Stimulated activated CD4-positive, alpha-beta T cell treated with anti-CD3 and anti-CD28 coated beads, Interleukin-4, amount 100 ng/mL, for 4 hours (primary cell): ENCODE measurements at regions not wholly inside any gene's neighbourhood (a gene's known extent, or its start where the extent isn't known, plus 50 kb on each side); places are given as distances from the start of the nearest gene placed in this dataset.

Source experiments
- DNase-seq, 2 experiments: peaks; one replicate each; pipeline ENCODE4 v3.0.0-alpha.2; 2020

DNA sequence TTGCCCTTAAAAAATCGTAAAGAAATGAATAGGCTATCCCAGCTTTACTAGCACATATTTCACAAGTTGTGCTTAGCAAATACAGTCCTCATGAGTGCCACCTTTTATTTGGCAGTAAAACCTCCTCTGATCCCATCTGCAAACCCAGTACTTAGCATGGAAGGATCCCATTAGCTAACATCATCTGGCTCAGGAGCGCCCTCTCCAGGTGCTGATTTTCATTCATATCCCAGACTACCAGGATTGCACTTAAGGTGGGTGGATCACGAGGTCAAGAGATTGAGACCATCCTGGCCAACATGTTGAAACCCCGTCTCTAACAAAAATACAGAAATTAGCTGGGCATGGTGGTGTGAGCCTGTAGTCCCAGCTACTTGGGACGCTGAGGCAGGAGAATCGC lies 76.1 kb upstream of the PAX6 start:
- DNase-seq, result no peak

DNA sequence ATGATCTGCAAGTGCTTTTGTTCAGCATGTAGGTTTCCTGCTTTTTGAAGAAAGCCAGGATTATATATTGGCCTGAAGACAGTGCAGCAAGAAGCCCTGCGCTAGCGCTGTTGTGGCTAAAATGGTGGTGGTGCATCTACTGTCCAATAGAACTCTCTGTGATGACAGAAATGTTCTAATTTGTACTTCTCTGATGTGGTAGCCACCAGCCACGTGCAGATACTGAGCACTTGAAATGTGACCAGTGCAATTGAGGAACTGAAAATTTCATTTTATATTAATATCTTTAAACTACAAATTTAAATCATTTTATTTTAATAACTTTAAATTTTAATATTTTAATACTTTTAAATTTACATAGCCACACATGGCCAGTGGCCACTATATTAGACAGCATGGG lies 73.0 kb upstream of the PAX6 start:
- no peak for DNase-seq

DNA sequence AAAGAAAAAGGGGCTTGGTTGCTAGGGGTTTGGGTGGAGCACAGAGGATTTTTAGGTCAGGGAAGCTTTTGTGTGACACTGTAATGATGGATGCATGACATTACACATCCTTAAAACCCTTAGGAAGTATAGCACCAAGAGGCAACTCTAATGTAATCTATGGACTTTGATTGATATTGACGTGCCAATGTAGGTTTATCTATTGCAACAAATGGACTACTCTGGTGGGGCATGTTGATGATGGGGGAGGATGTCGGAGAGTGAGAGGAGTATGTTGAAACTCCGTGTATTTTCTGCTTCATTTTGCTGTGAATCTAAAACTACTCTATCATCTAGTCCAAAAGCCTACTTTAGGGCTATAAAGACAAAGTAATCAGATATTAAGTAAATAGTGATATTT lies 72.3 kb upstream of the PAX6 start:
- no peak for DNase-seq

DNA sequence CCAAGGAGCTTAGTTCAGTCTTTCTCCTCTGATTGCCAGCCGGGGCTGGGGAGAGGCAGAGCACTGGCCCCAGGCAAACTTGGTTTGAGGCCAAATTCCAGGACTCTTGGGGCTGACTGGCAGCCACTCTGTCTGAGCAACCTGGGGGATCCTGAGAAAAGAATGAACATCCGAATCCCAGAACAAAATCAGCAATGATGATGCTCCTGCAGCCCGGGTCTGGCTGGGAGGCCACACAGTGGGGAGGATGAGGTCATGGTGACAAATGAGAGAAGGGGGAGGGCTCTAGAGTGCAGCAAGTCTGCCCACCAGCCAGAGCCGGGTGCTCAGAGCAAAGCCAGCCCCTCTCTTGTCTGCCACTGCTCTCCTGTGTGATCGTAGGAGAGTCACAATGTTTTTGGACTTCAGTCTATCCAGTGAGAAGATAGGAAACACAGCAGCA lies 71.8 kb upstream of the PAX6 start:
- DNase-seq, result no peak

DNA sequence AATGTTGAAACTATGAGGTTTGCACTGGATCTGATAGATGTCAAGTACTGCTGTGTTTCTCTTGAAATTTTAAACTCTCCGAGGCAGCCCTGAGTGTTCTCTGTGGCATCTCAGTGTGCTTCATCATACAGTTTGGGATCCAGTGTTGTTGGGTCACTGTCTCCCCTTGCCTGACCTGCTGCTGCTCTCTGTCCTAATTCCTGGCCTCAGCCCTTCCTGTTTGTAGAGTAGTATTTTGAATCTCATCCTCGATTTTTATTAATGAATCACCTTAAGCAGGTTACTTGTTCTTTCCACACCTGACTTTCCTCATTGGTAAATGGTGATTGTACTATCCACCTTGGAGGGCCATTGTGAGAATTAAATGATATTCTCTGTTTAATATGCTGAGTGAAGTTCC lies 70.7 kb upstream of the PAX6 start:
- no peak for DNase-seq

DNA sequence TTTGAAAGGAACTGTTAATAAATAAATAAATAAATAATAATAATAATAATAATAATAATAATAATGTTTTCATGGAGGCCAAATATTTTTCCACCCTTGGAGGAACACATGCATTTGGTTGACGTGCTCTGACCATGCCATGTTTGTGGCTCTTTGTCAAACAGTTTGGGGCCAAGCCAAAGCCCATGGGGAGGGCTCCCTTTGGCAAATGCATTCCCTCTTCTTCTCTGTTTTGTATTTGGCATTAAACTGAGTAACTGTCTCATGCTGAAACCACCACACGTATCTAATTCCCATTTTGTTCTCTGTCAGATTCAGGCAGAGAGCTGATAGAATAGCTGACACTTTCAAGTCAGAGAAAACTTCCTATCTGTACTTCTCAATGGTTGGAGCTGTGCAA lies 68.6 kb upstream of the PAX6 start:
- no peak for DNase-seq

DNA sequence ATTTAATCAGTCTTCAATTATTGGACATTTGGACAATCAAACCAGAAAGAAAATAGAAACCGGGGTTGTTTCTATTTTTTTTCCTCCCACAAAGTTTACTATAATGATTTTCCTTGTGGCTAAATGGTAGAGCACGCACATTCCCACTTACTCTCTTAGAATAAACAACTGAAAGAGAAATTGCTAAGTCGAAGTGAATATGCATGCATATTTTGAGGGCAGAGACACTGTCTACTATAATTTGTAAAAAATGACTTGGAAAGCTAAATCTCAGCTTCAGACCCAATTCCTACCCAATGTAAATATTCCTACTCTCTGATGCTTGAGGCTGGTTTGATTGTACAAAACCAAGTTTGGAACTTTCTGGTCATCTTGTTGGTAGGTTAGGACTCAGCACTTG lies 66.7 kb upstream of the PAX6 start:
- no peak for DNase-seq

DNA sequence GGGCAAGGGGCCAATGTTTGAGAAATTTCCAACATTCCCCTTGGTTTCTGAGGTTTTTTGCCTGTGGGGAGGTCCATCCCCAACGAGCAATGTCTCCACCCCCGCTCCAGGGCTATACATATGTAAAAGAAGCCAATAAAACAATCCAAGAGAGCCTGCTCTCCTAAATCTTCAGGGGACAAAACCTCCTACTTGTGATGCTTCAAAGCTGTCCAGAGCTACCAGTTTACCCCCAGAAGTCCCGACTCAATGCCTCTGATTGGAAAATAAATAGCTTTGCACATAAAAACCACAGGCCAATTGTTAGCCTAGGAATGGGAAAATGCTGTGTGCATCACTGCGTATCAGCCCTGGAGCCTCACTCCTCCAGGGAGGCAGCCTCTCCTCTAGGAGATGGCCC lies 66.0 kb upstream of the PAX6 start:
- no peak for DNase-seq

DNA sequence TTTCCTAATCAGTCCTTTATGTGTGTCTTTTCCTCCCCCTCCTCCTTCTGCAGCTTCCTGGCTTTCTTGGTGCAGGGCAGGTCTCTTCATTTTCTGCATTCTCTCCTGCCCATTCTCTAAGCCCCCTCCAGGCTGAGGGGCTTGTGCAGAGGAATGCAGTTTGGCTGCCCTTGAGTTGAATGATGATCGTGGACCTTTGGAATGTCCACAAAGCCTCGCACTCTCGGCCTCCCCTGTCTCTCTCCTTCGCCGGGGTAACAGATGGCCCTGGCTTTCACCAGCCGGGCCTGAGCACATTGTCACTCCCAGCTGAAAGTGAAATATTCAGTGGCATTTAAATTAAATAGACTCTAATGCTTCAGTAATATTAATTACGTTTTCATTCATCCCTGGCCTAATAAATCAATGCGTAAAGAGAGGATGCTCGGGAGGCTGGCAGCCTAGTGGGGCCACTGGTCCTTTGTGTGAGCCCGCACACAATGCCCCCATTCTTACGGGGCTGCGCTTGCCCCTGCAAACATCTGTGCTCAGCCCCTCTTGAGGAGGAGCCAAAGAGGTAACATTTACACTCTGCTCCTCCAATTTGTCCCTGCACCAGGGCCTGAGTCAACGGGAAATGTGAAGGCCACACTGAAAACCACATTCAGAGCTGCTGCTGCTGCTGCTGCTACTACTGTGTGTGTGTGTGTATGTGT lies 64.9 kb upstream of the PAX6 start:
- no peak for DNase-seq

DNA sequence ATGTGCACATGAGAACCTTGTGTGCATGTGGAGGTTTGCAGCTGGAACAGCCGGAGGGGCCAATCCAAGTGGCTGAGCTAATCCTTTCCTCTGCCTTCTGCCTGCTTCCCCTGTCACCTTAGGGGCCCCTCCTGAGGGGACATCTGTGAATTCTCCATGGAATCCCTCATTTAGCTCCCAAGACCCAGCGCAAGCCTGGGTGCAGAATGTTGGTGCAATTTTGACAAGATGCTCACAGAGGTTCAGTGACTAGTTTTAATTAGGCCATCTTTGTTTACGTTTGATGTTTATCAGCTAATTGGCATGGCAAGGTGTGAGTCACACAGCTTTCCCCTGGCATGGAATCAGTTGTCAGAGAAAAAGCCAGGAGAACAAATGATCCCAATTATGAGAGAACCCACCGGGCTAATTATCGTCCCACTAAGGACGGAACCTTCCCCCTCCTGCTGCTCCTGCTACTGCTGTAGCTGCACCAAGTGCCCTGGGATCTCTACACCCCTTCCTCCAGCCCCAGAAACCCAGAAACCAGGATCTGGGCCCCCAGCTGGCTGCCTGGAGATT lies 63.6 kb upstream of the PAX6 start:
- no peak for DNase-seq

DNA sequence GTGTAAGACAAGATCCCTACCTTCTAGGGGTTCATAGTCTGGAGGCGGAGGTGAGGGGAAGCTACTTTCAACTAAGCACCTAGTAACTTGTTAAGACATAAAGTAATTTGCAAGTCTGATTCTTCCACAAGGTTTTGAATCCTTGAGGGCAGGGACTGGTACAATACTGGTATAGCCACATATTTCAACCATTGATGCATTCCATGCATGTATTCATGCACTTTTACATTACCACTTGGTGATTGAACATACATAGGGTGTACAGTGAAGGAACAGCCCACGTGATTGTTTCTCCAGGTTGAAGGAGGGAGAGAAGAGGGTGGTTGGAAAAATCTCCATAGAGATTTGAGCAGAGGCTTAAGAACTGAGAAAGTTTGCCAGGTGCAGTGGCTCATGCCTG lies 62.0 kb upstream of the PAX6 start:
- no peak for DNase-seq

DNA sequence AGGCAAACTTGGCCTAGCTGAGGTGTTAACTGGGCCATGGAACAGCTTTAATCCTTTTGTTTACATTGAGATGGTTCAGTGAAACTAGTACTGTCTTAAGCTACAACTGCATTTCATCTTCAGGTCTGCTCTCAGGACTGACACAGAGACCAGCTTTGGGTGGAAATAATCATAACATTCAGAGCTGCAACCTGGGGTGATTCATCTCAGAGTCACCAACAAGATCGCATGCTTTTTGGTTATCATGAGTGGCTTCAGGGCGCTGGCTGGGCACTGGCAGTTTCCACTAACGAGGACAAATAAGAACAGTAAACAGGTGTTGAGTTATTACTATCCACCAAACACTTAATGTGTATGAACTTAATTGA lies 60.9 kb upstream of the PAX6 start:
- no peak for DNase-seq

DNA sequence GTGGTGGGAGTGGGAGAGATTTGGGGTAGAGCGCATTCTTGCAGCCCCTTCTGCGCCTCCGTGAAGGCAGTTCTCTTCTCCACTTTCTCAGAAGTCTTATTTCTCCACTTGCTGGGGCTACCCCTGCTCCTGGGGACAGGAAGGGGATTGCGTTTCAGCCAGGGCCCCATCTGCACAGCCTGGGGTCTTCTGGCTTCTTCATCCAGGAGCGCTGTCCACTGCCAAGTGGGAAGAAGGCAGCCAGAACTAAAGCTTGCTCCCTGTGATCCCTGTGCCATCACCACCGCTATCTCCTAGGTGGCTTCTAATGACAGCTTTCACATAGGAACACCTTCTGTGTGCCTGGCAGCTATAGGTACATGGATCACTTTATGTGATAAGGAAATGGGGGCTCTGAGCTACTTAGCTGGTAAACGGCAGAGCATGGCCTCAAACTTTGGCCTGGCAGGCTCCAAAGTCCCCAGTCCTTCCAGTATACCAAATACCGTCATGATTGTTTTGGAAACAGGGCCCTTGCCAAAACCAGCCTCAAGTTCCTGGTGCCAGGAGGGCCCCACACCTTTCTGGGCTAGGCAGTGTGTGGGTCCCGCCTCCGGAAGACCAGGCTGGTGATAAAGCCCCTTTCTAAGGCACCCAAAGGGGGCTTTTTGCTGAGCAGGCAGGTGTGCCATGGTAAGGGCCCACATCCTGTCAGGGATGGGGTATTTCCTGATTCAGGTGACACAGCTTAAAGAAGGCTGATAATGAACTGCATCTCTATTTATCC lies 60.4 kb upstream of the PAX6 start:
- DNase-seq, result no peak

DNA sequence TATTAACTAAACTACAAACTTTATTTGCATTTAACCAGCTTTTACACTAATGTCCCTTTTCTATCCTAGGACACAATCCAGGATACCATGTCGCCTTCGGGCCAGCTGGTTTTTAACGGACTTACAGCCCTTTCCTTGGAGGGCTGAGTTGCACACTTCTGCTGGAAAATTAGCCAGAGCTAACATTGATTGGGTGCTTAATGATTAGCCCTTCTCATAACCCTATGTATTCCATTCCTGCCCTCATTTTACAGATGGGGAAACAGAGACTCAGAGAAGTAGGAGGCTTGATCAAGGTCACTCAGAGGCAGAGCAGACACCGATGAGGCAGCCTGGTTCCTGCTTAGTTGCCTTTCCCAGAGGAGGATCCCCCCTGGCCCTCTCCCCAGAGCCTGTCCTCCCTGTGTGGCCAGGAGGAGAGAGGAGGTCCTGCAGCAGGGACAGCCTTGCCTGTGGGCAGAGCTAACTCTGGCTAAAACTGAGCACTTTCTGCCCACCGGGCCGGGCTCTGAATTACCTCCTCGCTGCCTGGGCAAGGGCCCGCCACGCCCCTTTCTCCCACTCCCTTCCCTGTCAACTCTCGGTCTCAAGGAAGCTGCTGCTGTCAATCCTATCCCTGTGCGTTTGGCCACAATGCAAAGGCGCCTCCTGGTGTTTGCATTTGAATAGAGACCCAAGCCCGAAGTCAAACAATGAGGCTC lies 59.6 kb upstream of the PAX6 start:
- no peak for DNase-seq

DNA sequence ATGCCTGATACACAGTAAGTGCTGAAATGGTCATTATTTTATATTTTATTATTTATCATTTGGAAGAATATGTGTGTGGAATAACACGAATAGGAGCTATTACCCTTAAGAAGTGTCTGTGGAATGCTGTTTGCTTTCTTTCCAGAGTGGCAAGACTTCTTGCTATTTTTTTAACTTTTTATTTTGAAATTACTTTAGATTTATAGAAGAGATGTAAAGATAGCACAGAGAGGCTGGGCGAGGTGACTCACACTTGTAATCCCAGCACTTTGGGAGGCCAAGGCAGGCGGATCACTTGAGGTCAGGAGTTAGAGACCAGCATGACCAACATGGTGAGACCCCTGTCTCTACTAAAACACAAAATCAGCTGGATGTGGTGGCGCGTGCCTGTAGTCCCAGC lies 58.9 kb upstream of the PAX6 start:
- DNase-seq, result no peak

DNA sequence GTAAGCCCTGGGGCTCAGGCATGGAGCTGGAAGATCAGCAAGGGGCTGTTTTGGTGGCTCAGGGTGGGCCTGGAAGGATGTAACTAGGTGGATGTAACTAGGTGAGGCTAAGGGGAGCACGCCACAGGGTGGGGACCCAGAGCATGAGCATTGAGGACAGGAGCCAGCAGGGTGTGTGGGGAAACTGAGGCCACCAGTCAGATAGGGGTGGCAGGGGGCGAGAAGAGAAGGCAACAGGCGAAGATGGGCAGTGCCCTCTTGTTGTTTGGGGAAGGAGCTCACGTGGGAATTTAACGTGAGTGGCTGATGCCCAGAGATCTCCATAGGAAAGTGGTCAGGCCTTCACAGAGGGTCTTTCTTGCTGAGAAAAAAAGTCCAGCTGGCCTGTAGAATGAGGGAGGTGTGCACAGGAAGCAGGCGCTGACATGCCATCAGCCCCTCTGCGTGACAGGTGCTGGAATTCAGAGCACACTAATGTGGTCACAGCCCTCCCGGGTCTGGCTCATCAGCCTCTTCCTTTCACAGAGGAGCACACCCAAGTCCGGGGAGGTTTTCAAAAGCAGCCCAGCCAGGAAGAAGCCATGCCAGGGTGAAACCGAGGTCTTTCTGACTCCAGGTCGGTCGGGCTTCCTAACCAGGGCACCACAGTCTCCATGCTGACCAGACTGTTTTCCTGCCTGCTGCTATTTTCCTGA lies 54.6 kb upstream of the PAX6 start:
- DNase-seq, result no peak

DNA sequence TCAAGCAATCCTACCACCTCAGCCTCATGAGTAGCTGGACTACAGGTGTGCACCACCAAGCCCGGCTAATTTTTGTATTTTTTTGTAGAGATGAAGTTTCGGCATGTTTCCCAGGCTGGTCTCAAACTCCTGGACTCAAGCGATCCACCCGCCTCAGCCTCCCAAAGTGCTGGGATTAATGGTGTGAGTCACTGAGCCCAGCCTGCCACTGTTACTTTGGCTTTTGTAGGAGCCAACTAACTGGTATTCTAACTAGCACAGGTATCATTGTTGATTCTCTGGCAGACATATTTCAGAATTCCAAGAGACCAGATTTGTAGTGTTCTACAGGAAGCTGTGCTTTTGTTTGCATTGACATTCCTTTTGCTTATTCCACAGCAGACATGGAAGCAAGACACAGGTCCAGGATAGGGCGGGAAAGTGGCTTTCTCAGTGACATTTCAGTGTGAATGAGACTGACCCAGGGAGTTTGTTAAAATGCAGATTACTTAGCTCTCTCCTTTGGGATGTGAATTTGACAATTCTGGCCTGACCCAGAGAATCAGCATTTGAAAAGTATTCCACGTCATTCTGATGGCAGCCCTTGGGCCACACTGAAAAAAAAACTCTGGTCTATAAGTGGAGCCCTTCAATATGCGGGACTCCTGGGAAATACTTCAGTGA lies 52.2 kb upstream of the PAX6 start:
- no peak for DNase-seq

DNA sequence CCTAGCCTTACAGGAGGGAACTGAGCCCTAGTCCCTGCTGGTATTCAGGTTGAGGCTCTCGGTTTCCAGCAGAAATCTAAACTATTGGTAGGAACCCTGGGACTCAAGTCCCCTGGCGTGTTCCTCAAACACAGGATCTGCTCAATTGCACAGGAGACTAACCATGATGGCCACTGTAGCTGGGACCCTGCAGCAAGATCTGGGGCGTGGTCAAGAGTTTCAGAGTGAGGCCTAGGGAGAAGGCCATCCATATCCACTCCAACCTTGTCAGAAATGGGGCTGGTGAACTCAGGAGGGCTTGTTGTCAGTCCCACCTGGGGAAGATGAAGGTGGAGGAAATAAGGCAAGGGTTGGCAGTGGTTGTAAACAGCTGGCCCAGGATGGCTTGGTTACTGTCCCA lies 49.9 kb upstream of the PAX6 start:
- no peak for DNase-seq
